ENCODE measurements at regions not wholly inside any gene's neighbourhood (a gene's known extent, or its start where the extent isn't known, plus 50 kb on each side); places are given as distances from the start of the nearest gene placed in this dataset.

DNA sequence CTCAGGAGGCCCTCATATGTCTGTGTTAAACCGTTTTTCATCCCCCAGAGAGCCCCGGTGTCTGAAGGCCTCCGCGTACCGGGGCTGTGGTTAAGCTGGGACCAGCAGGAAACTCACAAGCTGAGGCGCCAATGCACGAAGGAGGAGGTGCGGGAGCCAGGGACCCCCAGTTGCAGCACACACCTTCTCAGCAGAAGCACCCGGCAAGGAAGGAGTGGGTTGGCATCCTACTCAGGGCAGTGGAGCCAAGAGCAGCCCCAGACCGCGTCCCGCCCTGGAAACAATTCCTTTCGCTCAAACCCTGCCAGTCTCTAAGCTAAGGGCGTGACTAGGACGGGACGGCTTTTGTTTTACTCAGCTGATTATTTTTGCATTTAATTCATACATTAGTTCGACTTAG lies 726.9 kb downstream of the BRD1 start:
- no peak for DNase-seq (ENCODE audit: extremely low read depth, low read depth)
- TF ChIP-seq, protein P1, sequence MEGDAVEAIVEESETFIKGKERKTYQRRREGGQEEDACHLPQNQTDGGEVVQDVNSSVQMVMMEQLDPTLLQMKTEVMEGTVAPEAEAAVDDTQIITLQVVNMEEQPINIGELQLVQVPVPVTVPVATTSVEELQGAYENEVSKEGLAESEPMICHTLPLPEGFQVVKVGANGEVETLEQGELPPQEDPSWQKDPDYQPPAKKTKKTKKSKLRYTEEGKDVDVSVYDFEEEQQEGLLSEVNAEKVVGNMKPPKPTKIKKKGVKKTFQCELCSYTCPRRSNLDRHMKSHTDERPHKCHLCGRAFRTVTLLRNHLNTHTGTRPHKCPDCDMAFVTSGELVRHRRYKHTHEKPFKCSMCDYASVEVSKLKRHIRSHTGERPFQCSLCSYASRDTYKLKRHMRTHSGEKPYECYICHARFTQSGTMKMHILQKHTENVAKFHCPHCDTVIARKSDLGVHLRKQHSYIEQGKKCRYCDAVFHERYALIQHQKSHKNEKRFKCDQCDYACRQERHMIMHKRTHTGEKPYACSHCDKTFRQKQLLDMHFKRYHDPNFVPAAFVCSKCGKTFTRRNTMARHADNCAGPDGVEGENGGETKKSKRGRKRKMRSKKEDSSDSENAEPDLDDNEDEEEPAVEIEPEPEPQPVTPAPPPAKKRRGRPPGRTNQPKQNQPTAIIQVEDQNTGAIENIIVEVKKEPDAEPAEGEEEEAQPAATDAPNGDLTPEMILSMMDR (IDR thresholded peaks at IDR 0.05; ENCODE audit: low read depth, low read length, missing control alignments) = no peak

DNA sequence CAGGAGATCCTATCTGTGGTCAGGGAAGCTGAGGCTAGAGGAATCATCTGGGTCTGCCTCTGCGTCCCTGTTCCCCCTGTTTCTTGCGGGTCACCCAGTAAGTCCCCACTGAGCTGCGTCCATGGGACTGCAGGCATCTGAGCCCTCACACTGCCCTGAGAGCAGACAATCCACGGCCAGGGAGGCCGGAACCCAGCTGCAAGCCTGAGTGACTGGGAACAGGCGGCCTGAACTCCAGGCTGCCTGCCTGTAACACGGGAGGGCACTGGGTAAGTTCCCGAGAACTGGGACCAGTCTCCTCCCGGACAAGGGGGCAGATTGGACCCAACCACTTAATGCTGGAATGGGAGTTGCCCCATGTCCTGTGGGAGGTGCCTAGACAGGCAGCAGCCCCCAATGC lies 727.4 kb downstream of the BRD1 start:
- DNase-seq (ENCODE audit: extremely low read depth, low read depth) = no peak
- TF ChIP-seq, protein P1 (IDR thresholded peaks at IDR 0.05; ENCODE audit: low read depth, low read length, missing control alignments) = no peak

More for the DNA sequence above, 726.9 kb downstream of the BRD1 start:
- no peak overlapping the region for H3K4me3 ChIP-seq (replicated peaks; ENCODE audit: low read depth, low read length)

DNA sequence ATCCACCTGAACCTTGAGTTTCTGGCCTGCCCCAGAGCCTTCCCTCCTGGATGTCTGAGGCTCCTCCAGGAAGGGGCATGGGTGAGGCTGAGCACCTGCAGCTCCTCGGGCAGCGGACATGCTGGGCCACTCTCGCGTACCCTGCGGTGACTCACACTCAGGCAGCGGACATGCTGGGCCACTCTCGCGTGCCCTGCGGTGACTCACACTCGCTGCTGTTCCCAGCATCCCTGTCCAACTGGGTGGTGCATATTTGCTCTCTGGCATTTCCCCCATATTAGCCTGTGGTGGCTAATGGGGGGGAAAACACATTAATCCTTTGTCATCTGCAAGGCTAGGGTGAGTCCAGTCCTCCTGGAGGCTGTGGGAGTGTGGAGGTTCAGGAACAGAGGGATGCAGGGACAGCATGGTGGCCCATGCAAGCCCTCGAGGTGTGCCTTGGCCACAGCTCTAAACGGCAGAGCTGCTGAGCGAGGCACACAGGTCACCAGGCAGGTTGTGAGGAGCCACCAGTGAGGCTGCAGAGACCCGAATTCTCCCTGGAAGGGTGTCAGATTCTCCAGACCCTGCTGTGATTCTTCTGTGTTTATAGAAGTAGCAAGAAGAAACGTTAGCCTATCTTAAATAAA lies 728.1 kb downstream of the BRD1 start:
- TF ChIP-seq, protein P1 (IDR thresholded peaks at IDR 0.05; ENCODE audit: low read depth, low read length, missing control alignments) = no peak

More for the DNA sequence above, 727.4 kb downstream of the BRD1 start:
- no peak overlapping the region for H3K4me3 ChIP-seq (replicated peaks; ENCODE audit: low read depth, low read length)

GRCh38 chr22:49099089-49099488 lies 728.6 kb downstream of the BRD1 start:
- TF ChIP-seq, protein P1 (IDR thresholded peaks at IDR 0.05; ENCODE audit: low read depth, low read length, missing control alignments) = no peak
- DNase-seq (ENCODE audit: extremely low read depth, low read depth) = no peak
- no peak overlapping the region for H3K4me3 ChIP-seq (replicated peaks; ENCODE audit: low read depth, low read length)

More for the DNA sequence above, 728.1 kb downstream of the BRD1 start:
- no peak for DNase-seq (ENCODE audit: extremely low read depth, low read depth)
- no peak overlapping the region for H3K4me3 ChIP-seq (replicated peaks; ENCODE audit: low read depth, low read length)

GRCh38 chr22:49097966-49098365 lies 729.7 kb downstream of the BRD1 start:
- H3K4me3 ChIP-seq (replicated peaks; ENCODE audit: low read depth, low read length) = no peak overlapping the region
- no peak for DNase-seq (ENCODE audit: extremely low read depth, low read depth)
- TF ChIP-seq, protein P1 (IDR thresholded peaks at IDR 0.05; ENCODE audit: low read depth, low read length, missing control alignments) = no peak

DNA sequence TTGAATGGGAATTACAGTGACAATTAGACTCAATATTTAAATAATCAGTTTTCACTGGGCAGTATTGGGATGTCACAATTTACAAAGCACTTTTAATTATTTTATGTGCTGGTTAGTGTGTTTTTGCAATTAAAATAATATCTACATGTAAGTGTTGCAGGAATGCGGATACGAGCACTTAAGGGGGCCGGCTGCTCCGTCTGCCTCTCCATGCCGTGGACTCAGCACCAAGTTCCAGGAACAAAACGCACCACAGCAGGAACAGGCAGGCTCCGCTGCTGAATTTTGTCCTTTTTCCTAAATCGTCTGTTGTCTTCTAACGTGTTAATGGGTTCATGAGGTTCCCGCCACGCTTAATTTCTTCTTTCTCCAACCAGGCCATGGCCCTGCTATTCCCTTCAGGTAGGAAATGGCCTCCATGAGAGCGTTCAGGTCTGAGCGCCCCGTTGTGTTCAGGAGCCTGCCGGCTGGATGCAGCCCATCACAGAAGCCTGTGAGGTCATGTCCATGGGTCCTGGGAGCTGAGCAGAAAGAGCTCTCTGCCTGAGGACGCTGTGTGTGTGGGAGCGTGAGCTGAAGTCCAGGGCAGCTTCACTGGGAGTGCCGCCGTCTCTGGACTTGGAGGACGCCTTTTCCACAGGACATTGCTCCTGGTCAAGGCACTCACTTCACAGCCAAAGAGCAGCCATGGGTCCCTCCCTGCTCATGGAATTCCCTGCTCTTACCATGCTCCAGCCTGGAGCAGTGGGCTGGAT lies 730.3 kb downstream of the BRD1 start:
- H3K4me3 ChIP-seq (replicated peaks; ENCODE audit: low read depth, low read length) = no peak overlapping the region
- TF ChIP-seq, protein P1 (IDR thresholded peaks at IDR 0.05; ENCODE audit: low read depth, low read length, missing control alignments) = no peak
- DNase-seq (ENCODE audit: extremely low read depth, low read depth) = no peak
